ENCODE measurements at regions not wholly inside any gene's neighbourhood (a gene's known extent, or its start where the extent isn't known, plus 50 kb on each side); places are given as distances from the start of the nearest gene placed in this dataset.

DNA sequence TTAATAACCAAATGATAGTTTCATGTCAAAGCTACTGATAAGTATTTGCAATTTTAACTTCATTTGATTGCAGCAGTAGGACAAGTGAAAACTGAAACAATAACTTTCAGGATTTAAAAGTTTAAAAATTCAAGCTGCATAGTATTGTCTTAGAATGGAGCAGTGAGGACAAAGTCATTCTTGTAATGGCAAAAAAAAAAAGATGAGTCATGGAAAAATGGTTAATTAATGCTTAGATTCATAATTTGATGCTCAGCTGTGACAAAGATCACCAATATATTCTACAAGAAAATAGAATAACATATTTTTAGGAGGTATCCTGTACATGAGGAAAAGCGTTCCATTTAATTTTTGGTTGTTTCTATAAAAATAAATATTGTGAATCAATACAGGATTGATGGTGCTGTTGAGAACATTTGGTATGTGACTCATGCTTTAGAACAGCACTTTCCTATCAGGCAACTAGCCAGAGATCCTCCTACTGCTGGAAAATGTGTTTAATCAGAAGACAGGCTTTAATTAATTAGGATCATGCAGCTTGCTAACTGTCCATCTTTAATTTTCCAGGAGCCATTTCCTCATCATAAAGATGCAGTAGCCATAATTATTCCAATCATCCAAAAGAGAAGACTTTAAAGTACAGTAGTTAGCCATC lies 239.0 kb upstream of the MMADHC start:
- DNase-seq (ENCODE audit: low read depth in 2 of 2), result peak; percentile 13 to 17
- H3K4me3 ChIP-seq (replicated peaks in 1 of 2; ENCODE audit: low read depth in 2 of 2, low read length in 2 of 2), result no peak overlapping the region
- TF ChIP-seq, protein P1, sequence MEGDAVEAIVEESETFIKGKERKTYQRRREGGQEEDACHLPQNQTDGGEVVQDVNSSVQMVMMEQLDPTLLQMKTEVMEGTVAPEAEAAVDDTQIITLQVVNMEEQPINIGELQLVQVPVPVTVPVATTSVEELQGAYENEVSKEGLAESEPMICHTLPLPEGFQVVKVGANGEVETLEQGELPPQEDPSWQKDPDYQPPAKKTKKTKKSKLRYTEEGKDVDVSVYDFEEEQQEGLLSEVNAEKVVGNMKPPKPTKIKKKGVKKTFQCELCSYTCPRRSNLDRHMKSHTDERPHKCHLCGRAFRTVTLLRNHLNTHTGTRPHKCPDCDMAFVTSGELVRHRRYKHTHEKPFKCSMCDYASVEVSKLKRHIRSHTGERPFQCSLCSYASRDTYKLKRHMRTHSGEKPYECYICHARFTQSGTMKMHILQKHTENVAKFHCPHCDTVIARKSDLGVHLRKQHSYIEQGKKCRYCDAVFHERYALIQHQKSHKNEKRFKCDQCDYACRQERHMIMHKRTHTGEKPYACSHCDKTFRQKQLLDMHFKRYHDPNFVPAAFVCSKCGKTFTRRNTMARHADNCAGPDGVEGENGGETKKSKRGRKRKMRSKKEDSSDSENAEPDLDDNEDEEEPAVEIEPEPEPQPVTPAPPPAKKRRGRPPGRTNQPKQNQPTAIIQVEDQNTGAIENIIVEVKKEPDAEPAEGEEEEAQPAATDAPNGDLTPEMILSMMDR (IDR thresholded peaks at IDR 0.05; ENCODE audit: low read depth, low read length), result no peak

DNA sequence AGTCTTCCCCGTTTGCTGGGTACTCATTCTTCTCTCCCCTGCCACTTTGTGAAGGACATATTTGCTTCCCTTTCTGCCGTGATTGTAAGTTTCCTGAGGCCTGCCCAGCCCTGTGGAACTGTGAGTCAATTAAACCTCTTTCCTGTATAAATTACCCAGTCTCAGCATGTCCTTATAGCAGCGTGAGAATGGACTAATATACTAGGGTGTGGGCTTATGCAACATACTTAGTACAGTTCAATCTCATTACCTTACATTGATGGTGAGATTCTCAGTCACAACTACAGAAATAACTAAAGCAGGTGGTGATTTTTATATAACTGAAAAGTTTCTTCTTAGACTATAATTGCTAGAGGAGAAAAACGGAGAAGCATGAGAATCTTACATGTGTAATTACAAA lies 237.9 kb upstream of the MMADHC start:
- DNase-seq (ENCODE audit: low read depth in 2 of 2), result no peak
- no peak overlapping the region for H3K4me3 ChIP-seq (replicated peaks in 1 of 2; ENCODE audit: low read depth in 2 of 2, low read length in 2 of 2)
- TF ChIP-seq, protein P1 (IDR thresholded peaks at IDR 0.05; ENCODE audit: low read depth, low read length), result no peak

DNA sequence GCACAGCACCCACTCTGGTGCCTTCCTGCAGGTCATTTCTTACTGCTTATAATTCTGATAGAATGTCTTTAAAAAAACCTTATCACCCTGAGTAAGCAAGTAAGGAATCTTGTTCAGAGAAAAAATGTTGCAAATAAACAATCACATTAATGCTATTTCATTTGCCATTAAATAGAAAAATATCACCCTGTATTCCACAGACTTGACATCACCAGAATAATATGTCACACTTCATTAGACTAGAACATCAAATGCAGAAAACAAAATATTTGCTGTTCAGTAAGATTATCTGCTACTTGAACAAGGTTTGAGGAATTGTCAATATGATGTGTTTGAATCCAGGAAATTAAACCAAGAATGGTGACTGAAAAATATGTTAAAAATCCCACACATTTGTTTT lies 236.6 kb upstream of the MMADHC start:
- TF ChIP-seq, protein P1 (IDR thresholded peaks at IDR 0.05; ENCODE audit: low read depth, low read length), result no peak
- DNase-seq (ENCODE audit: low read depth in 2 of 2), result no peak
- no peak overlapping the region for H3K4me3 ChIP-seq (replicated peaks in 1 of 2; ENCODE audit: low read depth in 2 of 2, low read length in 2 of 2)

DNA sequence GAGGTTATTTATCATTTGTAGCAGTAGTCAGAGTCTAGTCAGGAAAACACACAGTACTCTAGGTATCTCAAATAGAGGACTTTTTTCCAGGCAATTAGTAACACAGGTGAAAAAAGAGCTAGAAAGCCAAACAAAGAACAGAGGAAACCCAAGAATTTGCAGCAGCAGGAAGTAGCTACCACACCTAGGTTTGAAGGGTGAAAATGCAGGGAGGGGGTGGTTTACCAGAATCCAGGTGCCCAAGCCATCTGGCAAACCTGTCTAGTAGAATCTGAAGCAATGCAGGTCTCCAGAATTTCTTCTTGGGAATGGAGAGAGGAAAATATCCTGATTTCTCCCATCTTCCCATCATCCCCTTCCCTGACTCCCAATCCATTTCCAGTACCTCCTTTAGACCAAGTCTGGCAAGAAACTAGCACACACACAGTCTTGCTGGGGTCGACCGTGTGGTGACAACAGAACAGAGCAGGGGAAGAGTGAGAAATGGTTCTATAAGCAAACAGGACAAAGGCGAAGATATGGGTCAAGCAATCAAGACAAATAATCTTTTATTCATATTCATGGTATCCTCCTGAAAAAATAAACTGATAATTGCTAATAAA lies 231.9 kb upstream of the MMADHC start:
- no peak for DNase-seq (ENCODE audit: low read depth in 2 of 2)
- TF ChIP-seq, protein P1 (IDR thresholded peaks at IDR 0.05; ENCODE audit: low read depth, low read length), result no peak
- H3K4me3 ChIP-seq (replicated peaks in 1 of 2; ENCODE audit: low read depth in 2 of 2, low read length in 2 of 2), result no peak overlapping the region

DNA sequence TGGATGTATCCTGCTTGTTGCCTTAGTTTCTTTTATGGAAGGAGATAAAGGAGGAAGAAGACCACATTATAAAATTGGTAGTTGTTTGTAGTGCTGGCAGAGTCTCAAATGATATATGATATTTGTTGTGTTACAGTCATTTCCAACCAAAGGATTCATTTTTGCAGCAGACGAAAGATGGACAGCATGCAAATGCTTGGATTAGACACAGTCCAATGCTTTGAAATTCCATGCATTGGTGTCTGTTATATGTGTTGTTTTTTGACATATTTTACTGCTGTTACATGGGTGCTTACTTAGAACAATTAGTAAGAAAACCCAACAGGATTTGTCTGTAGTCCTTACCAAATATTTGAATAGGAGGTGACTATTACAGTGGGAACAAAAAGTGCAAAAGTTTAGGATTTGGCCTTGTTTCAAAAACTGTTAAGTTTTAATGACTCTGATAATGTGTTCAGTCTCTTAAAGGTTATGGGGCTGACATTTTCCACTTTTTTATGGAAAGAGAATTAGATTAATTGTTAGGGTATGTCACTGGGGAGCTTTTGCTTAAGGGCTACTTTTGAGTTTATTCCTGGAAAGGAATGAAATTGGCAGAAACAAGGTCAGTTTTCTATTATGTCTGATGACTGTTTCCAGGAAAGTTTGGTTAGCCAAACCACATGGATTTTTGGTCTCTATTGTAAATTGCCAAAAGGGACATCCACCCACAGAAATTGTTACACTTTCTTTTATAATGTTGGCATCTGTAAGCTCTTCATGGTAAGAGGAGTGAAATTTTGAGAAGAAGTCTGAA lies 229.4 kb upstream of the MMADHC start:
- TF ChIP-seq, protein P1 (IDR thresholded peaks at IDR 0.05; ENCODE audit: low read depth, low read length), result no peak
- peak in 1 of 2 donors; percentile 15 for DNase-seq (ENCODE audit: low read depth in 2 of 2)
- no peak overlapping the region for H3K4me3 ChIP-seq (replicated peaks in 1 of 2; ENCODE audit: low read depth in 2 of 2, low read length in 2 of 2)

DNA sequence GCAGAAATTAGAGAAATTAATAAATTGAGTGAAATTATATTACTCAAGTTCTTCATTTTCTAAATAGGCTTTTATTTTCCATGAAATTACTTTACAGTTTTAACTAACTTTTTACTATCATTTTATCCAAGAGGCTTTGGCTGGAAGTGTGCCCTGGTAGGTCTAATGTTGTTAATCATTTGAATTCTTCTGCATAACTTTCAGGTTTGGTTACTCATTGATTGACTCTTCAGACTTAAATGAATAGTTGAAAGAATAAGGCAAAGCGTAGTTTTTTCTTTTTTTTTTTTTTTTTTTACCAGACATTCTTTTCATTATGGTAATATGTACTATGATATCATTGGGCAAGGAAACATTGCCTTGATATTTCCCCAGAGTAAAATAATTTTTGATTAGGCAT lies 228.4 kb upstream of the MMADHC start:
- DNase-seq (ENCODE audit: low read depth in 2 of 2), result no peak
- H3K4me3 ChIP-seq (replicated peaks in 1 of 2; ENCODE audit: low read depth in 2 of 2, low read length in 2 of 2), result no peak overlapping the region
- TF ChIP-seq, protein P1 (IDR thresholded peaks at IDR 0.05; ENCODE audit: low read depth, low read length), result no peak

All from cardiac fibroblast (primary cell).